ENCODE measurements at regions not wholly inside any gene's neighbourhood (a gene's known extent, or its start where the extent isn't known, plus 50 kb on each side); places are given as distances from the start of the nearest gene placed in this dataset.

GRCh38 chr6:55696501-55696900 lies 117.5 kb upstream of the HMGCLL1 start:
- no peaks in the 10 kb centered on the region for H3K36me3 ChIP-seq (replicated peaks; ENCODE audit: control insufficient read depth, insufficient read depth, low read length)
- no peak for DNase-seq
- no peak overlapping the region for H3K4me3 ChIP-seq (ENCODE audit: insufficient read depth, low read depth, low read length)
- H3K27me3 ChIP-seq (ENCODE audit: control insufficient read depth, insufficient read depth, low read length), result no peaks in the 10 kb centered on the region

GRCh38 chr6:55696041-55696440 lies 117.0 kb upstream of the HMGCLL1 start:
- Histone ChIP-seq H3K27me3 (ENCODE audit: control insufficient read depth, insufficient read depth, low read length) (no peaks in the 10 kb centered on the region), H3K36me3 (replicated peaks; ENCODE audit: control insufficient read depth, insufficient read depth, low read length) (no peaks in the 10 kb centered on the region), H3K4me3 (ENCODE audit: insufficient read depth, low read depth, low read length) (no peak overlapping the region)
- no peak for DNase-seq

- no peaks in the 10 kb centered on the region for H3K36me3 ChIP-seq (replicated peaks; ENCODE audit: control insufficient read depth, insufficient read depth, low read length)
Measured at GRCh38 chr6:55694759-55695158, 115.8 kb upstream of the HMGCLL1 start.

GRCh38 chr6:55694148-55694547 lies 115.2 kb upstream of the HMGCLL1 start:
- H3K36me3 ChIP-seq (replicated peaks; ENCODE audit: control insufficient read depth, insufficient read depth, low read length), result no peaks in the 10 kb centered on the region
- no peak overlapping the region for H3K4me3 ChIP-seq (ENCODE audit: insufficient read depth, low read depth, low read length)
- peak; percentile 41 for DNase-seq
- no peaks in the 10 kb centered on the region for H3K27me3 ChIP-seq (ENCODE audit: control insufficient read depth, insufficient read depth, low read length)

More at GRCh38 chr6:55694759-55695158, 115.8 kb upstream of the HMGCLL1 start:
- no peak overlapping the region for H3K4me3 ChIP-seq (ENCODE audit: insufficient read depth, low read depth, low read length)
- no peaks in the 10 kb centered on the region for H3K27me3 ChIP-seq (ENCODE audit: control insufficient read depth, insufficient read depth, low read length)
- no peak for DNase-seq

- no peak for DNase-seq
- H3K27me3 ChIP-seq (ENCODE audit: control insufficient read depth, insufficient read depth, low read length), result no peaks in the 10 kb centered on the region
- H3K4me3 ChIP-seq (ENCODE audit: insufficient read depth, low read depth, low read length), result no peak overlapping the region
- no peaks in the 10 kb centered on the region for H3K36me3 ChIP-seq (replicated peaks; ENCODE audit: control insufficient read depth, insufficient read depth, low read length)
Measured at GRCh38 chr6:55679503-55679902, 100.5 kb upstream of the HMGCLL1 start.

GRCh38 chr6:55678330-55679224 lies 99.6 kb upstream of the HMGCLL1 start:
- Histone ChIP-seq H3K36me3 (replicated peaks; ENCODE audit: control insufficient read depth, insufficient read depth, low read length) (no peaks in the 10 kb centered on the region), H3K27me3 (ENCODE audit: control insufficient read depth, insufficient read depth, low read length) (no peaks in the 10 kb centered on the region)

GRCh38 chr6:55676736-55677135 lies 97.7 kb upstream of the HMGCLL1 start:
- no peak for DNase-seq
- H3K27me3 ChIP-seq (ENCODE audit: control insufficient read depth, insufficient read depth, low read length), result no peaks in the 10 kb centered on the region
- H3K36me3 ChIP-seq (replicated peaks; ENCODE audit: control insufficient read depth, insufficient read depth, low read length), result no peaks in the 10 kb centered on the region
- H3K4me3 ChIP-seq (ENCODE audit: insufficient read depth, low read depth, low read length), result no peak overlapping the region

More at GRCh38 chr6:55678330-55679224, 99.6 kb upstream of the HMGCLL1 start:
- peak; percentile 2 for DNase-seq
- H3K4me3 ChIP-seq (ENCODE audit: insufficient read depth, low read depth, low read length), result no peak overlapping the region

GRCh38 chr6:55675941-55676340 lies 96.9 kb upstream of the HMGCLL1 start:
- no peak for DNase-seq
- Histone ChIP-seq H3K27me3 (ENCODE audit: control insufficient read depth, insufficient read depth, low read length) (no peaks in the 10 kb centered on the region), H3K4me3 (ENCODE audit: insufficient read depth, low read depth, low read length) (no peak overlapping the region), H3K36me3 (replicated peaks; ENCODE audit: control insufficient read depth, insufficient read depth, low read length) (no peaks in the 10 kb centered on the region)

GRCh38 chr6:55674672-55675071 lies 95.7 kb upstream of the HMGCLL1 start:
- Histone ChIP-seq H3K36me3 (replicated peaks; ENCODE audit: control insufficient read depth, insufficient read depth, low read length) (no peaks in the 10 kb centered on the region), H3K27me3 (ENCODE audit: control insufficient read depth, insufficient read depth, low read length) (no peaks in the 10 kb centered on the region), H3K4me3 (ENCODE audit: insufficient read depth, low read depth, low read length) (no peak overlapping the region)
- DNase-seq, result no peak

GRCh38 chr6:55670850-55671413 lies 91.9 kb upstream of the HMGCLL1 start:
- H3K27me3 ChIP-seq (ENCODE audit: control insufficient read depth, insufficient read depth, low read length), result no peaks in the 10 kb centered on the region
- no peak overlapping the region for H3K4me3 ChIP-seq (ENCODE audit: insufficient read depth, low read depth, low read length)
- H3K36me3 ChIP-seq (replicated peaks; ENCODE audit: control insufficient read depth, insufficient read depth, low read length), result no peaks in the 10 kb centered on the region
- DNase-seq, result no peak

- no peaks in the 10 kb centered on the region for H3K27me3 ChIP-seq (ENCODE audit: control insufficient read depth, insufficient read depth, low read length)
- DNase-seq, result no peak
- no peak overlapping the region for H3K4me3 ChIP-seq (ENCODE audit: insufficient read depth, low read depth, low read length)
- H3K36me3 ChIP-seq (replicated peaks; ENCODE audit: control insufficient read depth, insufficient read depth, low read length), result no peaks in the 10 kb centered on the region
Measured at GRCh38 chr6:55669028-55669427, 90.0 kb upstream of the HMGCLL1 start.

- Histone ChIP-seq H3K27me3 (ENCODE audit: control insufficient read depth, insufficient read depth, low read length) (no peaks in the 10 kb centered on the region), H3K36me3 (replicated peaks; ENCODE audit: control insufficient read depth, insufficient read depth, low read length) (no peaks in the 10 kb centered on the region), H3K4me3 (ENCODE audit: insufficient read depth, low read depth, low read length) (no peak overlapping the region)
- DNase-seq, result no peak
Measured at GRCh38 chr6:55668591-55668990, 89.6 kb upstream of the HMGCLL1 start.

- DNase-seq, result no peak
Measured at GRCh38 chr6:55667341-55667740, 88.3 kb upstream of the HMGCLL1 start.

GRCh38 chr6:55666606-55667225 lies 87.7 kb upstream of the HMGCLL1 start:
- no peak for DNase-seq
- no peak overlapping the region for H3K4me3 ChIP-seq (ENCODE audit: insufficient read depth, low read depth, low read length)
- H3K27me3 ChIP-seq (ENCODE audit: control insufficient read depth, insufficient read depth, low read length), result no peaks in the 10 kb centered on the region
- no peaks in the 10 kb centered on the region for H3K36me3 ChIP-seq (replicated peaks; ENCODE audit: control insufficient read depth, insufficient read depth, low read length)

More at GRCh38 chr6:55667341-55667740, 88.3 kb upstream of the HMGCLL1 start:
- no peak overlapping the region for H3K4me3 ChIP-seq (ENCODE audit: insufficient read depth, low read depth, low read length)
- H3K27me3 ChIP-seq (ENCODE audit: control insufficient read depth, insufficient read depth, low read length), result no peaks in the 10 kb centered on the region
- H3K36me3 ChIP-seq (replicated peaks; ENCODE audit: control insufficient read depth, insufficient read depth, low read length), result no peaks in the 10 kb centered on the region

GRCh38 chr6:55666037-55666436 lies 87.0 kb upstream of the HMGCLL1 start:
- no peaks in the 10 kb centered on the region for H3K36me3 ChIP-seq (replicated peaks; ENCODE audit: control insufficient read depth, insufficient read depth, low read length)
- H3K27me3 ChIP-seq (ENCODE audit: control insufficient read depth, insufficient read depth, low read length), result no peaks in the 10 kb centered on the region
- H3K4me3 ChIP-seq (ENCODE audit: insufficient read depth, low read depth, low read length), result no peak overlapping the region
- no peak for DNase-seq
